CD4-positive, alpha-beta T cell treated with Interleukin-4 for 4 hours (primary cell): ENCODE measurements at regions not wholly inside any gene's neighbourhood (a gene's known extent, or its start where the extent isn't known, plus 50 kb on each side); places are given as distances from the start of the nearest gene placed in this dataset.

Experiments
- DNase-seq: peaks from one replicate; pipeline ENCODE4 v3.0.0-alpha.2; 2020

GRCh38 chr18:78649421-78649820 lies 330.2 kb upstream of the SALL3 start:
- no peak for DNase-seq

- no peak for DNase-seq
Observed at GRCh38 chr18:78650926-78651325, 328.7 kb upstream of the SALL3 start.

GRCh38 chr18:78652001-78652545 lies 327.5 kb upstream of the SALL3 start:
- DNase-seq = no peak

- no peak for DNase-seq
Observed at GRCh38 chr18:78655921-78656320, 323.7 kb upstream of the SALL3 start.

- no peak for DNase-seq
Observed at GRCh38 chr18:78656346-78656925, 323.2 kb upstream of the SALL3 start.

GRCh38 chr18:78658531-78658930 lies 321.1 kb upstream of the SALL3 start:
- DNase-seq = no peak

GRCh38 chr18:78659057-78659456 lies 320.6 kb upstream of the SALL3 start:
- no peak for DNase-seq

- DNase-seq = no peak
Observed at GRCh38 chr18:78659748-78660147, 319.9 kb upstream of the SALL3 start.

- no peak for DNase-seq
Observed at GRCh38 chr18:78660311-78660710, 319.3 kb upstream of the SALL3 start.

- no peak for DNase-seq
Observed at GRCh38 chr18:78661316-78661715, 318.3 kb upstream of the SALL3 start.

- no peak for DNase-seq
Observed at GRCh38 chr18:78662879-78663278, 316.7 kb upstream of the SALL3 start.

GRCh38 chr18:78664048-78664447 lies 315.6 kb upstream of the SALL3 start:
- DNase-seq = no peak

- DNase-seq = no peak
Observed at GRCh38 chr18:78664848-78665247, 314.8 kb upstream of the SALL3 start.

- no peak for DNase-seq
Observed at GRCh38 chr18:78665644-78666043, 314.0 kb upstream of the SALL3 start.

GRCh38 chr18:78666666-78667335 lies 312.8 kb upstream of the SALL3 start:
- DNase-seq = no peak

GRCh38 chr18:78670778-78671391 lies 308.7 kb upstream of the SALL3 start:
- DNase-seq = no peak

GRCh38 chr18:78671551-78671950 lies 308.1 kb upstream of the SALL3 start:
- no peak for DNase-seq

- DNase-seq = no peak
Observed at GRCh38 chr18:78672862-78673446, 306.7 kb upstream of the SALL3 start.

GRCh38 chr18:78673516-78674321 lies 305.9 kb upstream of the SALL3 start:
- DNase-seq = no peak

- DNase-seq = no peak
Observed at GRCh38 chr18:78675231-78675630, 304.4 kb upstream of the SALL3 start.

- DNase-seq = no peak
Observed at GRCh38 chr18:78676622-78677482, 302.8 kb upstream of the SALL3 start.
